Neural cell (in vitro differentiated cells): ENCODE measurements at regions not wholly inside any gene's neighbourhood (a gene's known extent, or its start where the extent isn't known, plus 50 kb on each side); places are given as distances from the start of the nearest gene placed in this dataset.

Experiments
- CTCF ChIP-seq: fragments of 450-650 bp; IDR thresholded peaks from 2 replicates; pipeline ENCODE4 v1.5.1; 2014; ENCODE audit warnings: antibody characterized with exemption, mild to moderate bottlenecking, moderate library complexity; ENCODE audit not compliant: poor library complexity, severe bottlenecking
- EP300 ChIP-seq: fragments of 450-650 bp; conservative IDR thresholded peaks from 2 replicates; pipeline ENCODE4 v1.6.1; 2014; ENCODE audit warnings: antibody characterized with exemption, mild to moderate bottlenecking, moderate library complexity; ENCODE audit not compliant: poor library complexity, severe bottlenecking
- EZH2 ChIP-seq: fragments of 200-600, 300-800 bp; shearing (Covaris generic), sonication (generic); IDR thresholded peaks from 2 replicates; pipeline ENCODE4 v1.6.1; 2014; ENCODE audit warnings: antibody characterized with exemption, low read length, borderline replicate concordance, mild to moderate bottlenecking; ENCODE audit not compliant: insufficient read depth, poor library complexity, severe bottlenecking
- POLR2AphosphoS5 ChIP-seq: IDR thresholded peaks from 2 replicates; pipeline ENCODE4 v1.6.1; 2012
- REST ChIP-seq: IDR thresholded peaks from 2 replicates; pipeline ENCODE4 v1.6.1; 2012; ENCODE audit warnings: borderline replicate concordance

GRCh38 chr6:167499161-167499660 lies 174.3 kb downstream of the TTLL2 start:
- no peak for TF ChIP-seq EP300
- no peak for TF ChIP-seq CTCF
- no peak for TF ChIP-seq POLR2AphosphoS5
- no peak for TF ChIP-seq EZH2
- TF ChIP-seq REST = no peak
